Fibroblast of skin of left quadriceps (primary cell): ENCODE measurements at regions not wholly inside any gene's neighbourhood (a gene's known extent, or its start where the extent isn't known, plus 50 kb on each side); places are given as distances from the start of the nearest gene placed in this dataset.

Source experiments
- DNase-seq, 2 experiments: peaks; one replicate each; pipeline ENCODE4 v3.0.0-alpha.2; 2013; ENCODE audit warnings: low read depth in 2 of 2

- DNase-seq: no peak
These were observed 52.5 kb upstream of the PLEKHG7 start for GRCh38 chr12:92650228-92650822.

- DNase-seq: peak; percentile 50 to 52
These were observed 53.1 kb upstream of the PLEKHG7 start for GRCh38 chr12:92649511-92650227.

GRCh38 chr12:92648242-92649031 is 54.4 kb upstream of the PLEKHG7 start:
- no peak for DNase-seq

- DNase-seq: no peak
These were observed 61.5 kb upstream of the PLEKHG7 start for GRCh38 chr12:92641291-92641690.

- no peak for DNase-seq
These were observed 62.1 kb upstream of the PLEKHG7 start for GRCh38 chr12:92640691-92641090.

- DNase-seq: no peak
These were observed 63.8 kb upstream of the PLEKHG7 start for GRCh38 chr12:92639017-92639416.

- DNase-seq: no peak
These were observed 68.1 kb upstream of the PLEKHG7 start for GRCh38 chr12:92634730-92635129.

GRCh38 chr12:92634202-92634601 is 68.6 kb upstream of the PLEKHG7 start:
- DNase-seq: no peak

- DNase-seq: no peak
These were observed 71.8 kb upstream of the PLEKHG7 start for GRCh38 chr12:92630968-92631367.

GRCh38 chr12:92629349-92630065 is 73.3 kb upstream of the PLEKHG7 start:
- no peak for DNase-seq

GRCh38 chr12:92628476-92628875 is 74.3 kb upstream of the PLEKHG7 start:
- no peak for DNase-seq

GRCh38 chr12:92627511-92627910 is 75.3 kb upstream of the PLEKHG7 start:
- DNase-seq: no peak

- no peak for DNase-seq
These were observed 77.0 kb upstream of the PLEKHG7 start for GRCh38 chr12:92625639-92626310.

- no peak for DNase-seq
These were observed 78.6 kb upstream of the PLEKHG7 start for GRCh38 chr12:92624236-92624635.

- DNase-seq: no peak
These were observed 79.4 kb upstream of the PLEKHG7 start for GRCh38 chr12:92623386-92623785.

- no peak for DNase-seq
These were observed 81.0 kb upstream of the PLEKHG7 start for GRCh38 chr12:92621833-92622232.

- DNase-seq: no peak
These were observed 81.5 kb upstream of the PLEKHG7 start for GRCh38 chr12:92621312-92621711.

- peak; percentile 31 to 32 for DNase-seq
These were observed 82.8 kb upstream of the PLEKHG7 start for GRCh38 chr12:92619730-92620684.

- DNase-seq: no peak
These were observed 83.8 kb upstream of the PLEKHG7 start for GRCh38 chr12:92619026-92619425.

GRCh38 chr12:92615703-92616102 is 87.1 kb upstream of the PLEKHG7 start:
- no peak for DNase-seq
